ENCODE measurements at regions not wholly inside any gene's neighbourhood (a gene's known extent, or its start where the extent isn't known, plus 50 kb on each side); places are given as distances from the start of the nearest gene placed in this dataset.

GRCh38 chr9:96048956-96049831 lies 173.7 kb downstream of the ERCC6L2 start:
- no peak overlapping the region for H3K4me3 ChIP-seq
- peak overlapping the region in 8 of 21 experiments; percentile 0 to 75 (median 58) for H3K27ac ChIP-seq

- no peak overlapping the region for H3K4me3 ChIP-seq
- peak overlapping the region in 8 of 21 experiments; percentile 0 to 75 (median 58) for H3K27ac ChIP-seq
Measured at GRCh38 chr9:96048104-96048955, 172.8 kb downstream of the ERCC6L2 start.

GRCh38 chr9:96047741-96048103 lies 172.2 kb downstream of the ERCC6L2 start:
- peak overlapping the region in 2 of 21 experiments; percentile 37 to 72 for H3K27ac ChIP-seq
- H3K4me3 ChIP-seq = no peak overlapping the region

GRCh38 chr9:96047116-96047639 lies 171.7 kb downstream of the ERCC6L2 start:
- Histone ChIP-seq H3K27ac (peak overlapping the region in 2 of 21 experiments; percentile 37 to 72), H3K4me3 (no peak overlapping the region)

DNA sequence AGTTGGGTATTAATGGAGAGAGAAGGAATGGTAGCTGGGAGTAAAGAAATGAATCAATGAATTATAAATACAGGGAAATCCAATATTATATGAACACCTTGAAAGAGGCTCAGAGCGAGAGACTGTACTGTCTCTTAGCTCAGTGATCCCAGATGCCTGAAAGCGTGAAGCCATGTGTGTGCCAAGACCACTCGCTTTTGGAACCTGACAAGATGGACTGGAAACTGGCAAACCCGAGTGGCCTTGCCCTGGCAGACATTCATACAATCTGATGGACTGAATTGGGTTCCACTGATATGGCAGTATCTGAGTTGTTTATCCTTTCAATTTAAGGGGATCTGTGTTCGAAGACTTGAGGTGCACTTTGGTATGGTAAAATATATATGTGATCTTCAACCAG lies 170.3 kb downstream of the ERCC6L2 start:
- H3K27ac ChIP-seq = no peak overlapping the region
- H3K4me3 ChIP-seq = no peak overlapping the region

DNA sequence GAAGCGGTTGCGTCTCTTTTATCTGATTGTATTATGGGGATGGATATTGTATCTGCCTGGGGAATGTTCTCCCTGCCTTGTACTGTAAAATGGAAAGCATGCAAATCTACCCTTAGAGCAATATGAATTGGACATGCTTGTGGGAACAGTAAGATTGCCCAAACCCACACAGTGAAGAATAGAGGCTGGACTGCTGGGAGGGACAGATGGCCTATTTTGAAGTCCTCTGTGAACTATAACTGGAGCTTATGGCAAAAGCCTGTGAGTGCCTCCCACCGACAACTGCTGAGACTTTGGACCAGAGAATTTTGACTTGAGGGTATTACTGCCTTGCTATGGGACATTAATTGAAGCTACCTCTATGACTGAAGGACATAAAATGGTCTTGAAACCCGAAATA lies 168.9 kb downstream of the ERCC6L2 start:
- no peak overlapping the region for H3K4me3 ChIP-seq

GRCh38 chr9:96040591-96041461 lies 165.3 kb downstream of the ERCC6L2 start:
- peak overlapping the region in 3 of 21 experiments; percentile 25 to 62 (median 37) for H3K27ac ChIP-seq

More for the DNA sequence above, 168.9 kb downstream of the ERCC6L2 start:
- no peak overlapping the region for H3K27ac ChIP-seq

GRCh38 chr9:96038914-96039313 lies 163.4 kb downstream of the ERCC6L2 start:
- Histone ChIP-seq H3K4me3 (no peak overlapping the region), H3K27ac (no peak overlapping the region)

More at GRCh38 chr9:96040591-96041461, 165.3 kb downstream of the ERCC6L2 start:
- H3K4me3 ChIP-seq = no peak overlapping the region

GRCh38 chr9:96038271-96038670 lies 162.8 kb downstream of the ERCC6L2 start:
- H3K4me3 ChIP-seq = no peak overlapping the region

GRCh38 chr9:96034553-96035122 lies 159.1 kb downstream of the ERCC6L2 start:
- H3K4me3 ChIP-seq = no peak overlapping the region
- H3K27ac ChIP-seq = no peak overlapping the region

More at GRCh38 chr9:96038271-96038670, 162.8 kb downstream of the ERCC6L2 start:
- no peak overlapping the region for H3K27ac ChIP-seq

DNA sequence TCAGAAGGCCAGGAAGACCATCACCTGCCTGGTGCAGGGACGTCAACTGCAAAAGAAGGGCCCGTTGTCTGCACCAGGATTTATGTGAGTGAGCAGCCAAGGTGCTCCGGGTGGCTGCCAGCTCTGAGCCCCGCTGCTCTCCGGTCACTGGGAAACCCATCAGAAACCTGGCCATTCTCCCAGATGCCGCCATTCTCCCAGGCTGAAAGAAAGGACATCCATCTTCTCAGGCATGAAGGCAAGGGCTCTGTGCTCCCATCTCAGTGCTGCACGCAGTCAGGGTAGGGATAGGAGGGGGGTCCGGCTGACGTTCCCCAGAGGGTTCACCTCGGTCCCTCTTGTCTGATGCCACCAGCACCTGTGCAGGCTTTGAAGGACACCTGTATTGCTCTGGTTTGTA lies 158.4 kb downstream of the ERCC6L2 start:
- Histone ChIP-seq H3K4me3 (no peak overlapping the region), H3K27ac (no peak overlapping the region)

GRCh38 chr9:96031916-96032534 lies 156.5 kb downstream of the ERCC6L2 start:
- H3K27ac ChIP-seq = peak overlapping the region in 2 of 21 experiments; percentile 16 to 20
- no peak overlapping the region for H3K4me3 ChIP-seq

- H3K27ac ChIP-seq = peak overlapping the region in 2 of 21 experiments; percentile 16 to 20
Measured at GRCh38 chr9:96031366-96031824, 155.9 kb downstream of the ERCC6L2 start.

GRCh38 chr9:96029722-96030530 lies 154.4 kb downstream of the ERCC6L2 start:
- H3K4me3 ChIP-seq = no peak overlapping the region
- H3K27ac ChIP-seq = peak overlapping the region in 1 of 21 experiments; percentile 7

More at GRCh38 chr9:96031366-96031824, 155.9 kb downstream of the ERCC6L2 start:
- no peak overlapping the region for H3K4me3 ChIP-seq

- Histone ChIP-seq H3K27ac (peak overlapping the region in 4 of 21 experiments; percentile 29 to 64 (median 46)), H3K4me3 (peak overlapping the region in 4 of 7 experiments; percentile 6 to 31 (median 23))
Measured at GRCh38 chr9:96027251-96028131, 152.0 kb downstream of the ERCC6L2 start.

DNA sequence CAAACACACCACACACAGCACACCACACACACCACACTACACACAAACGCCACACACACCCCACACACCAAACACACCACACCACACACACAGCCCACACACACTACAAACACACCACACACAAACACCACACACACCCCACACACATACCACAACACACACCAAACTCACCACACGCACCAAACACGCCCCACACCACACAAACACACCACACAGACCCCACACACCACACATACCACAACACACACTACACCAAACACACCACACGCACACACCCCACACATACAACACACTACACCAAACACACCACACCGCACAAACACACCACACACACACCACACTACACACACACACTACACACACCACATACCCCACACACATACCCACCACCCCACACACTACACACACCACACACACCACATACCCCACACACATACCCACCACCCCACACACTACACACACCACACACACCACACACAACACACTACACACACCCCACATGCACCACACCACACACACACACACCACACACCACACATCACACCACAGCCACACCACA lies 151.2 kb downstream of the ERCC6L2 start:
- Histone ChIP-seq H3K27ac (peak overlapping the region in 2 of 21 experiments; percentile 58 to 64), H3K4me3 (peak overlapping the region in 3 of 7 experiments; percentile 21 to 31 (median 25))

All from skin epidermis (tissue), 12 donors.